NB4 (cell line): ENCODE measurements at regions not wholly inside any gene's neighbourhood (a gene's known extent, or its start where the extent isn't known, plus 50 kb on each side); places are given as distances from the start of the nearest gene placed in this dataset.

Source experiments
- MAX ChIP-seq: IDR thresholded peaks from 2 replicates; pipeline ENCODE4 v1.6.1; 2011; ENCODE audit warnings: low read depth, low read length
- MYC ChIP-seq: IDR thresholded peaks from 2 replicates; pipeline ENCODE4 v1.6.1; 2011; ENCODE audit warnings: low read depth, low read length
- POLR2A ChIP-seq: IDR thresholded peaks from 2 replicates; pipeline ENCODE4 v1.6.1; 2011; ENCODE audit warnings: mild to moderate bottlenecking; ENCODE audit not compliant: insufficient read length; ENCODE audit errors: extremely low read depth
- TF ChIP-seq, protein P1 (sequence below): IDR thresholded peaks from one replicate; pipeline ENCODE4 v1.5.1; 2012; ENCODE audit warnings: low read depth, low read length

DNA sequence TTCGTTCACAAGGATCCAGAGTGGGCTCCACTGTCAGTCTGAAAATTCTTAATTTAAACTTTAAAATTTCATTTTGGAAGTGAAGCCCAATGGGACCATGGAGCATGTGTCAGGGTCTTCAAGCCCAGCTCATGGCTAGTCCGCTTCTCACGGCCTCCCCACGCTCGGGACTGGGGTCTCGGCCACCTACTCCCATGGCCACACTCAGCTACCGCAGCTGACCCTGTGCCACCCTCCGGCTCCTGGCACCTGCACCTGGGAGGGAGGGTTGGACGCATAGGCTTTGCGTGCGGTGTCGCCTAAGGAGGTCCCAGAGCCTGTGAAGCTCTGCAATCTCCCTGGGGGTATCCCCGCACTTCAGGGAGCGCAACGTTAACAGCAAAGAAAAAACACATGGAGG lies 175.7 kb upstream of the PRLR start:
- TF ChIP-seq, protein P1, sequence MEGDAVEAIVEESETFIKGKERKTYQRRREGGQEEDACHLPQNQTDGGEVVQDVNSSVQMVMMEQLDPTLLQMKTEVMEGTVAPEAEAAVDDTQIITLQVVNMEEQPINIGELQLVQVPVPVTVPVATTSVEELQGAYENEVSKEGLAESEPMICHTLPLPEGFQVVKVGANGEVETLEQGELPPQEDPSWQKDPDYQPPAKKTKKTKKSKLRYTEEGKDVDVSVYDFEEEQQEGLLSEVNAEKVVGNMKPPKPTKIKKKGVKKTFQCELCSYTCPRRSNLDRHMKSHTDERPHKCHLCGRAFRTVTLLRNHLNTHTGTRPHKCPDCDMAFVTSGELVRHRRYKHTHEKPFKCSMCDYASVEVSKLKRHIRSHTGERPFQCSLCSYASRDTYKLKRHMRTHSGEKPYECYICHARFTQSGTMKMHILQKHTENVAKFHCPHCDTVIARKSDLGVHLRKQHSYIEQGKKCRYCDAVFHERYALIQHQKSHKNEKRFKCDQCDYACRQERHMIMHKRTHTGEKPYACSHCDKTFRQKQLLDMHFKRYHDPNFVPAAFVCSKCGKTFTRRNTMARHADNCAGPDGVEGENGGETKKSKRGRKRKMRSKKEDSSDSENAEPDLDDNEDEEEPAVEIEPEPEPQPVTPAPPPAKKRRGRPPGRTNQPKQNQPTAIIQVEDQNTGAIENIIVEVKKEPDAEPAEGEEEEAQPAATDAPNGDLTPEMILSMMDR: no peak
- no peak for TF ChIP-seq MAX
- TF ChIP-seq POLR2A: no peak
- no peak for TF ChIP-seq MYC
